Keratinocyte (primary cell): ENCODE measurements at regions not wholly inside any gene's neighbourhood (a gene's known extent, or its start where the extent isn't known, plus 50 kb on each side); places are given as distances from the start of the nearest gene placed in this dataset.

Experiments used
- DNase-seq: peaks from one replicate; pipeline ENCODE4 v3.0.0-alpha.2; 2011; ENCODE audit warnings: low read depth, missing footprints, low spot score
- FAIRE-seq: peaks from 2 replicates; lab custom pipeline; 2011; peaks lifted over from hg19 to GRCh38; lab: Jason Lieb, UNC
- H2AFZ ChIP-seq: 2 replicates; pipeline ENCODE4 v1.6.0; 2012; ENCODE audit warnings: low read length, control low read depth, inconsistent platforms; ENCODE audit not compliant: control insufficient read depth
- H3K27ac ChIP-seq: 2 replicates; pipeline ENCODE4 v1.5.1; 2011; ENCODE audit warnings: low read length; ENCODE audit not compliant: control insufficient read depth, insufficient read depth
- H3K27me3 ChIP-seq: 3 replicates; pipeline ENCODE4 v1.6.0; 2011; ENCODE audit warnings: low read length; ENCODE audit not compliant: control insufficient read depth, insufficient read depth; ENCODE audit errors: extremely low read depth
- H3K36me3 ChIP-seq, 2 experiments: 2 replicates in 1 of 2; 3 replicates in 1 of 2; pipeline ENCODE4 v1.5.1; 2011; ENCODE audit warnings: low read length in 2 of 2, mild to moderate bottlenecking in 1 of 2; ENCODE audit not compliant: control insufficient read depth in 2 of 2, insufficient read depth in 2 of 2; ENCODE audit errors: extremely low read depth in 1 of 2
- H3K4me1 ChIP-seq: 3 replicates; pipeline ENCODE4 v1.5.1; 2011; ENCODE audit warnings: low read length; ENCODE audit not compliant: control insufficient read depth, insufficient read depth; ENCODE audit errors: extremely low read depth
- H3K4me2 ChIP-seq: 3 replicates; pipeline ENCODE4 v1.6.0; 2011; ENCODE audit warnings: low read depth, low read length; ENCODE audit not compliant: control insufficient read depth, insufficient read depth; ENCODE audit errors: extremely low read depth
- H3K4me3 ChIP-seq, 3 experiments: fragments of 200-600 bp in 1 of 3; sonication (generic) in 1 of 3; 2 replicates in 2 of 3; 3 replicates in 1 of 3; pipeline ENCODE4 v1.5.1; 2011 to 2016; ENCODE audit warnings: low read length in 3 of 3, mild to moderate bottlenecking in 3 of 3, control low read depth in 2 of 3, inconsistent platforms in 1 of 3, low read depth in 1 of 3, mixed read lengths in 1 of 3, mixed run types in 1 of 3, moderate library complexity in 1 of 3; ENCODE audit not compliant: control insufficient read depth in 2 of 3, insufficient read depth in 2 of 3; ENCODE audit errors: extremely low read depth in 1 of 3
- H3K79me2 ChIP-seq: 2 replicates; pipeline ENCODE4 v1.6.0; 2012; ENCODE audit warnings: low read length; ENCODE audit not compliant: control insufficient read depth, insufficient read depth
- H3K9ac ChIP-seq: 3 replicates; pipeline ENCODE4 v1.6.0; 2011; ENCODE audit warnings: low read length; ENCODE audit not compliant: control insufficient read depth, insufficient read depth; ENCODE audit errors: extremely low read depth
- H3K9me1 ChIP-seq: 3 replicates; pipeline ENCODE4 v1.6.0; 2011; ENCODE audit warnings: low read length; ENCODE audit not compliant: control insufficient read depth, insufficient read depth; ENCODE audit errors: extremely low read depth
- H3K9me3 ChIP-seq: 2 replicates; pipeline ENCODE4 v1.5.1; 2012; ENCODE audit warnings: low read depth, low read length; ENCODE audit not compliant: control insufficient read depth
- H4K20me1 ChIP-seq: 3 replicates; pipeline ENCODE4 v1.6.0; 2011; ENCODE audit warnings: low read length; ENCODE audit not compliant: control insufficient read depth, insufficient read depth; ENCODE audit errors: extremely low read depth
- EZH2 ChIP-seq: IDR thresholded peaks from one replicate; pipeline ENCODE4 v1.6.1; 2012; ENCODE audit warnings: inconsistent platforms, mild to moderate bottlenecking, low read length, moderate library complexity
- dilution Hi-C: fragments of 300-500 bp; cut with MboI; formaldehyde crosslinking; loops from one replicate; pipeline ENCODE4 v1.7.0; 2020; ENCODE audit warnings: low sequenced_read_pairs; ENCODE audit not compliant: extremely low pct_ligation_motif_present
- TF ChIP-seq, protein P1 (sequence below), 3 experiments: IDR thresholded peaks in 1 of 3; conservative IDR thresholded peaks in 1 of 3; optimal IDR thresholded peaks in 1 of 3; 2 replicates in 2 of 3; 3 replicates in 1 of 3; pipeline versions ENCODE3 to v1.5.1; 2011; ENCODE audit warnings: low read length in 3 of 3, mild to moderate bottlenecking in 3 of 3, moderate library complexity in 2 of 3, control low read depth in 1 of 3, inconsistent platforms in 1 of 3; ENCODE audit not compliant: insufficient read depth in 2 of 3; ENCODE audit errors: extremely low read depth in 1 of 3

GRCh38 chr4:188956566-188956965 is 817.3 kb downstream of the TRIML1 start:
- H3K27ac ChIP-seq, result no peak overlapping the region
- dilution Hi-C loops, result no loop called here
- H3K4me3 ChIP-seq, result no peak overlapping the region
- TF ChIP-seq, protein P1, sequence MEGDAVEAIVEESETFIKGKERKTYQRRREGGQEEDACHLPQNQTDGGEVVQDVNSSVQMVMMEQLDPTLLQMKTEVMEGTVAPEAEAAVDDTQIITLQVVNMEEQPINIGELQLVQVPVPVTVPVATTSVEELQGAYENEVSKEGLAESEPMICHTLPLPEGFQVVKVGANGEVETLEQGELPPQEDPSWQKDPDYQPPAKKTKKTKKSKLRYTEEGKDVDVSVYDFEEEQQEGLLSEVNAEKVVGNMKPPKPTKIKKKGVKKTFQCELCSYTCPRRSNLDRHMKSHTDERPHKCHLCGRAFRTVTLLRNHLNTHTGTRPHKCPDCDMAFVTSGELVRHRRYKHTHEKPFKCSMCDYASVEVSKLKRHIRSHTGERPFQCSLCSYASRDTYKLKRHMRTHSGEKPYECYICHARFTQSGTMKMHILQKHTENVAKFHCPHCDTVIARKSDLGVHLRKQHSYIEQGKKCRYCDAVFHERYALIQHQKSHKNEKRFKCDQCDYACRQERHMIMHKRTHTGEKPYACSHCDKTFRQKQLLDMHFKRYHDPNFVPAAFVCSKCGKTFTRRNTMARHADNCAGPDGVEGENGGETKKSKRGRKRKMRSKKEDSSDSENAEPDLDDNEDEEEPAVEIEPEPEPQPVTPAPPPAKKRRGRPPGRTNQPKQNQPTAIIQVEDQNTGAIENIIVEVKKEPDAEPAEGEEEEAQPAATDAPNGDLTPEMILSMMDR (optimal IDR thresholded peaks at IDR 0.05 in 1 of 3, IDR thresholded peaks at IDR 0.05 in 1 of 3, conservative IDR thresholded peaks at IDR 0.05 in 1 of 3; ENCODE audit: extremely low read depth in 1 of 3, insufficient read depth in 2 of 3, low read length in 3 of 3), result no peak
- no peak for TF ChIP-seq EZH2
- H3K79me2 ChIP-seq, result no peaks in the 10 kb centered on the region
- no peaks in the 10 kb centered on the region for H3K9me1 ChIP-seq
- DNase-seq (no peak), FAIRE-seq (no peak)
- no peaks in the 10 kb centered on the region for H3K27me3 ChIP-seq
- no peaks in the 10 kb centered on the region for H3K9me3 ChIP-seq
- H3K4me2 ChIP-seq, result no peak overlapping the region
- H3K9ac ChIP-seq, result no peak overlapping the region
- H3K36me3 ChIP-seq, result no peaks in the 10 kb centered on the region
- H3K4me1 ChIP-seq, result no peaks in the 10 kb centered on the region
- no peak overlapping the region for H2AFZ ChIP-seq
- H4K20me1 ChIP-seq, result no peaks in the 10 kb centered on the region

- Histone ChIP-seq H3K27me3 (no peaks in the 10 kb centered on the region), H3K9me1 (no peaks in the 10 kb centered on the region), H3K79me2 (no peaks in the 10 kb centered on the region), H3K4me1 (no peaks in the 10 kb centered on the region), H3K4me3 (no peak overlapping the region), H3K4me2 (no peak overlapping the region), H2AFZ (no peak overlapping the region), H3K9me3 (no peaks in the 10 kb centered on the region), H3K27ac (no peak overlapping the region), H3K36me3 (no peaks in the 10 kb centered on the region), H4K20me1 (no peaks in the 10 kb centered on the region), H3K9ac (no peak overlapping the region)
- TF ChIP-seq, protein P1 (optimal IDR thresholded peaks at IDR 0.05 in 1 of 3, IDR thresholded peaks at IDR 0.05 in 1 of 3, conservative IDR thresholded peaks at IDR 0.05 in 1 of 3; ENCODE audit: extremely low read depth in 1 of 3, insufficient read depth in 2 of 3, low read length in 3 of 3), result no peak
- TF ChIP-seq EZH2, result no peak
- FAIRE-seq (no peak), DNase-seq (no peak)
- dilution Hi-C loops, result no loop called here
Measured at GRCh38 chr4:188958346-188958745, 819.1 kb downstream of the TRIML1 start.
